CD4-positive, alpha-beta T cell treated with Interleukin-21 for 1 hour (primary cell): ENCODE measurements at regions not wholly inside any gene's neighbourhood (a gene's known extent, or its start where the extent isn't known, plus 50 kb on each side); places are given as distances from the start of the nearest gene placed in this dataset.

Experiments used
- DNase-seq: peaks from one replicate; pipeline ENCODE4 v3.0.0-alpha.2; 2020

GRCh38 chr3:151935446-151935845, 62.0 kb downstream of the SUCNR1 start:
- DNase-seq = no peak

- DNase-seq = no peak
These were observed 67.0 kb downstream of the SUCNR1 start for GRCh38 chr3:151940481-151940880.

- no peak for DNase-seq
These were observed 70.1 kb downstream of the SUCNR1 start for GRCh38 chr3:151943539-151943938.

- DNase-seq = no peak
These were observed 70.9 kb downstream of the SUCNR1 start for GRCh38 chr3:151944356-151944755.

- DNase-seq = no peak
These were observed 73.2 kb downstream of the SUCNR1 start for GRCh38 chr3:151946606-151947005.

- DNase-seq = no peak
These were observed 76.3 kb downstream of the SUCNR1 start for GRCh38 chr3:151949706-151950105.

GRCh38 chr3:151955356-151955755, 81.9 kb downstream of the SUCNR1 start:
- DNase-seq = no peak

- DNase-seq = no peak
These were observed 87.6 kb downstream of the SUCNR1 start for GRCh38 chr3:151960961-151961580.

- DNase-seq = no peak
These were observed 88.9 kb downstream of the SUCNR1 start for GRCh38 chr3:151962352-151962751.

GRCh38 chr3:151962912-151963311, 89.5 kb downstream of the SUCNR1 start:
- DNase-seq = no peak

- DNase-seq = no peak
These were observed 91.3 kb downstream of the SUCNR1 start for GRCh38 chr3:151964743-151965142.

- DNase-seq = no peak
These were observed 95.7 kb downstream of the SUCNR1 start for GRCh38 chr3:151969026-151969642.

GRCh38 chr3:151971814-151972579, 98.6 kb downstream of the SUCNR1 start:
- DNase-seq = no peak

GRCh38 chr3:151974067-151974466, 100.6 kb downstream of the SUCNR1 start:
- DNase-seq = no peak

GRCh38 chr3:151976211-151977050, 103.0 kb downstream of the SUCNR1 start:
- DNase-seq = no peak

- DNase-seq = no peak
These were observed 106.5 kb downstream of the SUCNR1 start for GRCh38 chr3:151979906-151980305.

GRCh38 chr3:151983538-151983937, 110.1 kb downstream of the SUCNR1 start:
- DNase-seq = no peak

- DNase-seq = no peak
These were observed 112.5 kb downstream of the SUCNR1 start for GRCh38 chr3:151985787-151986430.

- no peak for DNase-seq
These were observed 114.5 kb downstream of the SUCNR1 start for GRCh38 chr3:151987893-151988292.

- no peak for DNase-seq
These were observed 116.2 kb downstream of the SUCNR1 start for GRCh38 chr3:151989621-151990020.

- DNase-seq = no peak
These were observed 117.4 kb downstream of the SUCNR1 start for GRCh38 chr3:151990696-151991376.
